ENCODE measurements at regions not wholly inside any gene's neighbourhood (a gene's known extent, or its start where the extent isn't known, plus 50 kb on each side); places are given as distances from the start of the nearest gene placed in this dataset.
"Not testable (repeated sequence)": the region's sequence is repeated elsewhere in the genome, so short reads cannot be mapped to it uniquely, and the experiment has no call there.

- TF ChIP-seq CTCF (IDR thresholded peaks at IDR 0.05) = no peak
- Mint-ChIP-seq H3K36me3 (ENCODE audit: unreplicated experiment) (no peaks in the 10 kb centered on the region), H3K9me3 (ENCODE audit: unreplicated experiment) (peaks cover 9% of the 10 kb centered on the region), H3K4me1 (ENCODE audit: unreplicated experiment) (no peaks in the 10 kb centered on the region), H3K27me3 (ENCODE audit: unreplicated experiment) (no peaks in the 10 kb centered on the region), H3K27ac (ENCODE audit: unreplicated experiment) (no peak overlapping the region), H3K4me3 (ENCODE audit: unreplicated experiment) (peak overlapping the region; percentile 67)
- DNase-seq (ENCODE audit: extremely low spot score, unreplicated experiment) = no peak
Measured at GRCh38 chr19:37303591-37304171, 67.2 kb upstream of the ZNF527 start.

GRCh38 chr19:37304190-37304883 is 66.6 kb upstream of the ZNF527 start:
- no peak for DNase-seq (ENCODE audit: extremely low spot score, unreplicated experiment)
- peaks cover 9% of the 10 kb centered on the region for H3K9me3 Mint-ChIP-seq (ENCODE audit: unreplicated experiment)
- H3K27ac Mint-ChIP-seq (ENCODE audit: unreplicated experiment) = no peak overlapping the region
- TF ChIP-seq CTCF (IDR thresholded peaks at IDR 0.05) = no peak
- H3K4me1 Mint-ChIP-seq (ENCODE audit: unreplicated experiment) = no peaks in the 10 kb centered on the region
- peak overlapping the region; percentile 67 for H3K4me3 Mint-ChIP-seq (ENCODE audit: unreplicated experiment)
- H3K27me3 Mint-ChIP-seq (ENCODE audit: unreplicated experiment) = no peaks in the 10 kb centered on the region
- H3K36me3 Mint-ChIP-seq (ENCODE audit: unreplicated experiment) = no peaks in the 10 kb centered on the region

- TF ChIP-seq CTCF (IDR thresholded peaks at IDR 0.05) = no peak
- Mint-ChIP-seq H3K4me3 (ENCODE audit: unreplicated experiment) (no peak overlapping the region), H3K27ac (ENCODE audit: unreplicated experiment) (no peak overlapping the region), H3K9me3 (ENCODE audit: unreplicated experiment) (peaks cover 13% of the 10 kb centered on the region), H3K36me3 (ENCODE audit: unreplicated experiment) (no peaks in the 10 kb centered on the region), H3K4me1 (ENCODE audit: unreplicated experiment) (no peaks in the 10 kb centered on the region), H3K27me3 (ENCODE audit: unreplicated experiment) (no peaks in the 10 kb centered on the region)
- DNase-seq (ENCODE audit: extremely low spot score, unreplicated experiment) = no peak
Measured at GRCh38 chr19:37304884-37305255, 66.0 kb upstream of the ZNF527 start.

GRCh38 chr19:37306383-37306963 is 64.4 kb upstream of the ZNF527 start:
- Mint-ChIP-seq H3K4me1 (ENCODE audit: unreplicated experiment) (no peaks in the 10 kb centered on the region), H3K27ac (ENCODE audit: unreplicated experiment) (no peak overlapping the region), H3K4me3 (ENCODE audit: unreplicated experiment) (no peak overlapping the region), H3K27me3 (ENCODE audit: unreplicated experiment) (no peaks in the 10 kb centered on the region), H3K36me3 (ENCODE audit: unreplicated experiment) (no peaks in the 10 kb centered on the region), H3K9me3 (ENCODE audit: unreplicated experiment) (peaks cover 13% of the 10 kb centered on the region)
- no peak for DNase-seq (ENCODE audit: extremely low spot score, unreplicated experiment)
- TF ChIP-seq CTCF (IDR thresholded peaks at IDR 0.05) = no peak

DNA sequence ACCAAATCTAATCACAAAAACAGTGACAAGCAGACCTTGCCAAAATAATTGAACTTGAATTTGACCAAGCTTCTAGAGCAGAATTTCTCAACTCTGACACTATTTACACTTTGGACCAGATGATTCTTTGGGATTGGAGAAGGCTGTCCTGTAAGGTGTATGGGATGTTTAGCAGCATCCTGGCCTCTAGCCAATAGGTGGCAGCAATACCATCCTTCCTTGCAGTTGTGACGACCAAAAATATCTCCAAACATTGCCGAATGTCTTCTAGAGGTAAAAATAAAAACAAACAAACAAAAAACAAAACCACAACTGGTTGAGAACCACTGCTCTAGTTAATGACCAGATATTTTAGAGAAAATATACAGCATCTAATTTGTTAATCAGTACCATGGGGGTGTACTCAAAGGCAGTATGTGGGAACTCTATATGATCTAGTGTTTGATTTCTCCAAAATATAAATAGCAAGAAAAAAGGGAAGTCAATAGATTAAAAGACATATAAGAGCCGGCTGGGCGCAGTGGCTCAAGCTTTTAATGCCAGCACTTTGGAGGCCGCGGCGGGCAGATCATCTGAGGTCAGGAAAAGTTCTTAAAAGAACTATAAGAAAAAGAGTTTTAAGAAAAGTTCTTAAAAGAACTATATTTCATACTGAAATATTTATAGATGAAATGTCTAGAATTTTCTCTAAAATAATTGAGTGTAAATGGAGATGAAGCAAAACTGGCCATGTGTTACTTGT is 60.9 kb upstream of the ZNF527 start:
- no peak for DNase-seq (ENCODE audit: extremely low spot score, unreplicated experiment)
- peaks cover 20% of the 10 kb centered on the region for H3K9me3 Mint-ChIP-seq (ENCODE audit: unreplicated experiment)
- TF ChIP-seq CTCF (IDR thresholded peaks at IDR 0.05) = no peak

DNA sequence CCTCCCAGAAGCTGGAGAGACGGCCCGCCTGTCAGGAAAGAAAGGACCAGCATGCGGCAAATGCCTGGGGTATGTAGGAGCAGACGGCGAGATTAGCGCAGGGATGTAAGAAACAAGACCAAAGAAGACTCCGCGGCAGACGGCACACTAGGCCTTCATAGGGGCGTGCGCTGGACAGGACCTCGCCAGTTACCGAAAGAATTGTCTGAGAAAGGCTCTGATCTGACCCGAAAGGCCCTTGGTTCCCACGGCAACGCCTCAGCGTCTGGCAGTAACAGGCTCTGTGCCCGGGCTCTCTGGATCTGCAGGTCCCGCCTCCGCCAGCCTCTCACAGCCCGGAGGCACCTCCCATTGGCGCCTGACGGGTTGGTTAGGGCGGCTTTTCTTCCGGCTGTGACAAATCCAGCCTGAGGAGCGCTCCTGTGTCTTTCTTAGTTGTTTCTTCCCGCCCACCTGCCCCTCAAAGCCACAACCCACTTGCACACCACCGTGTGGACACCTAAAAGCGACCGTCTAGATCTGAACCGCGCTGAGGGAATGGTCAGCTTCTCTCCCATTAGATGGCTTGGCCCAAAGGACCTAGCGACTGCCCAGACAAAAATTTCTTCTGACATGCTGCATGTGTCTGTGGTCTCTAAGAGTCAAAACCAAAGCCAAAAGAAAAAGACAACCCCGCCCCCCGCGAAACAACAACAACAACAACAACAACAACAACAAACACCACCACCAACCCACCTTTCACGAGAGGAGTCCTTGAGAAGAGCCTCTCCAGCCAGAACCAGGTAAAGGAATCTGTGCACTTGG is 58.2 kb upstream of the ZNF527 start:
- peaks cover 12% of the 10 kb centered on the region for H3K4me1 Mint-ChIP-seq (ENCODE audit: unreplicated experiment)
- H3K9me3 Mint-ChIP-seq (ENCODE audit: unreplicated experiment) = peaks cover 11% of the 10 kb centered on the region
- DNase-seq (ENCODE audit: extremely low spot score, unreplicated experiment); H3K36me3 Mint-ChIP-seq (ENCODE audit: unreplicated experiment); H3K27me3 Mint-ChIP-seq (ENCODE audit: unreplicated experiment): not testable (repeated sequence)
- peak overlapping the region; percentile 74 for H3K4me3 Mint-ChIP-seq (ENCODE audit: unreplicated experiment)
- peak overlapping the region; percentile 56 for H3K27ac Mint-ChIP-seq (ENCODE audit: unreplicated experiment)

More for the DNA sequence above, 60.9 kb upstream of the ZNF527 start:
- no peaks in the 10 kb centered on the region for H3K36me3 Mint-ChIP-seq (ENCODE audit: unreplicated experiment)
- H3K4me3 Mint-ChIP-seq (ENCODE audit: unreplicated experiment) = no peak overlapping the region
- peaks cover 8% of the 10 kb centered on the region for H3K4me1 Mint-ChIP-seq (ENCODE audit: unreplicated experiment)
- H3K27ac Mint-ChIP-seq (ENCODE audit: unreplicated experiment) = no peak overlapping the region
- no peaks in the 10 kb centered on the region for H3K27me3 Mint-ChIP-seq (ENCODE audit: unreplicated experiment)
